Parathyroid adenoma (tissue), 2 donors: ENCODE measurements at regions not wholly inside any gene's neighbourhood (a gene's known extent, or its start where the extent isn't known, plus 50 kb on each side); places are given as distances from the start of the nearest gene placed in this dataset.

Source experiments
- H2AFZ ChIP-seq: fragments of 300-600 bp; sonication (generic); one replicate; pipeline ENCODE4 v1.7.0; 2017; ENCODE audit warnings: antibody characterized with exemption, mild to moderate bottlenecking
- H3K27ac ChIP-seq: fragments of 300-600 bp; sonication (generic); one replicate; pipeline ENCODE4 v1.7.0; 2017
- H3K27me3 ChIP-seq: fragments of 300-600 bp; sonication (generic); one replicate; pipeline ENCODE4 v1.7.0; 2017; ENCODE audit warnings: low read length; ENCODE audit not compliant: control insufficient read depth, insufficient read depth
- H3K36me3 ChIP-seq: fragments of 300-600 bp; sonication (generic); one replicate; pipeline ENCODE4 v1.7.0; 2017; ENCODE audit warnings: low read length; ENCODE audit not compliant: control insufficient read depth, insufficient read depth
- H3K4me1 ChIP-seq: fragments of 300-600 bp; sonication (generic); one replicate; pipeline ENCODE4 v1.7.0; 2017; ENCODE audit warnings: control low read depth
- H3K4me2 ChIP-seq: fragments of 300-600 bp; sonication (generic); one replicate; pipeline ENCODE4 v1.7.0; 2017; ENCODE audit warnings: low read length
- H3K4me3 ChIP-seq: fragments of 300-600 bp; sonication (generic); one replicate; pipeline ENCODE4 v1.7.0; 2017; ENCODE audit warnings: low read depth, low read length
- H3K79me2 ChIP-seq: fragments of 300-600 bp; sonication (generic); one replicate; pipeline ENCODE4 v1.7.0; 2017; ENCODE audit warnings: control low read depth
- H3K9ac ChIP-seq: fragments of 300-600 bp; sonication (generic); one replicate; pipeline ENCODE4 v1.7.0; 2017; ENCODE audit warnings: mild to moderate bottlenecking
- H3K9me3 ChIP-seq: fragments of 300-600 bp; sonication (generic); one replicate; pipeline ENCODE4 v1.7.0; 2017; ENCODE audit warnings: low read length; ENCODE audit not compliant: control insufficient read depth
- CTCF ChIP-seq: fragments of 300-600 bp; sonication (generic); IDR thresholded peaks from one replicate; pipeline ENCODE4 v1.7.0; 2017; ENCODE audit warnings: antibody characterized with exemption, mild to moderate bottlenecking
- donor health status: primary hyperparathyroidism.

GRCh38 chr18:30929718-30930117 lies 112.8 kb downstream of the DSC3 start:
- Histone ChIP-seq H3K9ac (no peak overlapping the region), H3K79me2 (no peaks in the 10 kb centered on the region), H3K4me3 (no peak overlapping the region), H3K36me3 (no peaks in the 10 kb centered on the region), H3K9me3 (no peaks in the 10 kb centered on the region), H3K27me3 (no peaks in the 10 kb centered on the region), H3K27ac (no peak overlapping the region), H2AFZ (no peak overlapping the region), H3K4me2 (no peak overlapping the region), H3K4me1 (no peaks in the 10 kb centered on the region)
- TF ChIP-seq CTCF, result no peak

- Histone ChIP-seq H3K4me3 (no peak overlapping the region), H3K27me3 (no peaks in the 10 kb centered on the region), H3K9ac (no peak overlapping the region), H3K79me2 (no peaks in the 10 kb centered on the region), H3K9me3 (no peaks in the 10 kb centered on the region), H3K27ac (no peak overlapping the region), H3K36me3 (no peaks in the 10 kb centered on the region), H2AFZ (no peak overlapping the region), H3K4me2 (no peak overlapping the region), H3K4me1 (no peaks in the 10 kb centered on the region)
- no peak for TF ChIP-seq CTCF
These were observed 113.5 kb downstream of the DSC3 start for GRCh38 chr18:30929065-30929464.

- no peak overlapping the region for H3K9ac ChIP-seq
- H3K9me3 ChIP-seq, result no peaks in the 10 kb centered on the region
- no peak for TF ChIP-seq CTCF
- no peaks in the 10 kb centered on the region for H3K27me3 ChIP-seq
- H3K36me3 ChIP-seq, result no peaks in the 10 kb centered on the region
- no peak overlapping the region for H2AFZ ChIP-seq
- no peak overlapping the region for H3K4me3 ChIP-seq
- H3K4me2 ChIP-seq, result no peak overlapping the region
- H3K4me1 ChIP-seq, result no peaks in the 10 kb centered on the region
- H3K79me2 ChIP-seq, result no peaks in the 10 kb centered on the region
- no peak overlapping the region for H3K27ac ChIP-seq
These were observed 114.9 kb downstream of the DSC3 start for GRCh38 chr18:30927517-30928075.

- Histone ChIP-seq H3K9ac (no peak overlapping the region), H3K27me3 (no peaks in the 10 kb centered on the region), H3K36me3 (no peaks in the 10 kb centered on the region), H3K79me2 (no peaks in the 10 kb centered on the region), H3K4me1 (no peaks in the 10 kb centered on the region), H3K27ac (no peak overlapping the region), H3K9me3 (no peaks in the 10 kb centered on the region), H3K4me2 (no peak overlapping the region), H3K4me3 (no peak overlapping the region), H2AFZ (no peak overlapping the region)
- no peak for TF ChIP-seq CTCF
These were observed 115.5 kb downstream of the DSC3 start for GRCh38 chr18:30927042-30927441.

- no peaks in the 10 kb centered on the region for H3K36me3 ChIP-seq
- no peak overlapping the region for H2AFZ ChIP-seq
- no peak overlapping the region for H3K9ac ChIP-seq
- no peak overlapping the region for H3K4me3 ChIP-seq
- H3K4me1 ChIP-seq, result no peaks in the 10 kb centered on the region
- TF ChIP-seq CTCF, result no peak
- H3K79me2 ChIP-seq, result no peaks in the 10 kb centered on the region
- no peaks in the 10 kb centered on the region for H3K27me3 ChIP-seq
- no peak overlapping the region for H3K27ac ChIP-seq
- no peaks in the 10 kb centered on the region for H3K9me3 ChIP-seq
- H3K4me2 ChIP-seq, result no peak overlapping the region
These were observed 116.7 kb downstream of the DSC3 start for GRCh38 chr18:30925795-30926194.
